H1 (cell line): ENCODE measurements at regions not wholly inside any gene's neighbourhood (a gene's known extent, or its start where the extent isn't known, plus 50 kb on each side); places are given as distances from the start of the nearest gene placed in this dataset.

Experiments
- CHD1 ChIP-seq: IDR thresholded peaks from 2 replicates; pipeline ENCODE4 v1.6.1; 2012; ENCODE audit warnings: low read depth, low read length, improper control_type of control experiment
- CHD2 ChIP-seq: IDR thresholded peaks from 2 replicates; pipeline ENCODE4 v1.6.1; 2012; ENCODE audit warnings: low read length, improper control_type of control experiment
- EP300 ChIP-seq, 2 experiments: IDR thresholded peaks; 1 replicate in 1 of 2; 2 replicates in 1 of 2; pipeline ENCODE4 v1.6.1; 2011 to 2012; ENCODE audit warnings: low read depth in 2 of 2, low read length in 2 of 2, mild to moderate bottlenecking in 2 of 2, borderline replicate concordance in 1 of 2, inconsistent platforms in 1 of 2, moderate library complexity in 1 of 2
- FOSL1 ChIP-seq: IDR thresholded peaks from 2 replicates; pipeline ENCODE4 v1.6.1; 2011; ENCODE audit warnings: mild to moderate bottlenecking, low read depth, low read length, moderate library complexity; ENCODE audit not compliant: insufficient read depth
- GABPA ChIP-seq: IDR thresholded peaks from 2 replicates; pipeline ENCODE4 v1.6.1; 2011; ENCODE audit warnings: mild to moderate bottlenecking, low read length, moderate library complexity, borderline replicate concordance; ENCODE audit not compliant: insufficient read depth
- JUND ChIP-seq: IDR thresholded peaks from 2 replicates; pipeline ENCODE4 v1.6.1; 2011; ENCODE audit warnings: mild to moderate bottlenecking, improper control_type of control experiment, low read length
- MAFK ChIP-seq: IDR thresholded peaks from 2 replicates; pipeline ENCODE4 v1.6.1; 2012; ENCODE audit warnings: low read depth, mild to moderate bottlenecking, improper control_type of control experiment, low read length
- POLR2A ChIP-seq, 2 experiments: IDR thresholded peaks; 1 replicate in 1 of 2; 2 replicates in 1 of 2; pipeline ENCODE4 v1.6.1; 2011; ENCODE audit warnings: low read depth in 2 of 2, low read length in 2 of 2, mild to moderate bottlenecking in 2 of 2; ENCODE audit errors: control extremely low read depth in 1 of 2
- POLR2AphosphoS5 ChIP-seq: IDR thresholded peaks from 2 replicates; pipeline ENCODE4 v1.6.1; 2011; ENCODE audit warnings: low read depth, low read length
- YY1 ChIP-seq: IDR thresholded peaks from 2 replicates; pipeline ENCODE4 v1.6.1; 2011; ENCODE audit warnings: low read depth, mild to moderate bottlenecking, low read length
- TF ChIP-seq, protein P1 (sequence below): IDR thresholded peaks from 2 replicates; pipeline ENCODE4 v1.6.1; 2012; ENCODE audit warnings: inconsistent platforms
- TF ChIP-seq, protein P2 (sequence below), 3 experiments: IDR thresholded peaks; 1 replicate in 2 of 3; 2 replicates in 1 of 3; pipeline versions ENCODE4 v1.5.1 to v1.6.1; 2011; ENCODE audit warnings: low read length in 3 of 3, mild to moderate bottlenecking in 3 of 3, inconsistent platforms in 2 of 3, low read depth in 1 of 3, moderate library complexity in 1 of 3; ENCODE audit not compliant: insufficient read depth in 1 of 3; ENCODE audit errors: control extremely low read depth in 1 of 3
- TF ChIP-seq, protein P3 (sequence below): IDR thresholded peaks from 2 replicates; pipeline ENCODE4 v1.6.1; 2012; ENCODE audit warnings: low read length, inconsistent platforms

DNA sequence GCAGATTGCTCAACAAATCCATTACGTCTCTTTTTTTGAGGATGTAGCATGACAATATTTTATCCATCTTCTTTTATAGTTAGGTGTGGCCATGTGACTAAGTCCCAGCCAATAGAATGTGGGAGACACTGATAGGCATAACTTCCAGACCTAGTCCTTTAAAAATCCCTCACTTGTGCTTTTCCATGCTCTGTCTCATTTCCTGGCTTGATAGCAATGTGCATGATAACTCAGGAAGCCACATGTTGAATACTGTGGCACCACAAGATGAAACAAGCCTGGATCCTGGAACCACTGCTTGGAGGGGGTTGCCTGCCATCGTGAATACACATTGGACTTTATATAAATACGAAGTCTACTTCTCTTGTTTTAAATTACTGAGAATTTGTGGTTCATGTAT lies 184.0 kb upstream of the NEIL3 start:
- TF ChIP-seq, protein P1, sequence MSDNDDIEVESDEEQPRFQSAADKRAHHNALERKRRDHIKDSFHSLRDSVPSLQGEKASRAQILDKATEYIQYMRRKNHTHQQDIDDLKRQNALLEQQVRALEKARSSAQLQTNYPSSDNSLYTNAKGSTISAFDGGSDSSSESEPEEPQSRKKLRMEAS, result no peak
- TF ChIP-seq, protein P2, sequence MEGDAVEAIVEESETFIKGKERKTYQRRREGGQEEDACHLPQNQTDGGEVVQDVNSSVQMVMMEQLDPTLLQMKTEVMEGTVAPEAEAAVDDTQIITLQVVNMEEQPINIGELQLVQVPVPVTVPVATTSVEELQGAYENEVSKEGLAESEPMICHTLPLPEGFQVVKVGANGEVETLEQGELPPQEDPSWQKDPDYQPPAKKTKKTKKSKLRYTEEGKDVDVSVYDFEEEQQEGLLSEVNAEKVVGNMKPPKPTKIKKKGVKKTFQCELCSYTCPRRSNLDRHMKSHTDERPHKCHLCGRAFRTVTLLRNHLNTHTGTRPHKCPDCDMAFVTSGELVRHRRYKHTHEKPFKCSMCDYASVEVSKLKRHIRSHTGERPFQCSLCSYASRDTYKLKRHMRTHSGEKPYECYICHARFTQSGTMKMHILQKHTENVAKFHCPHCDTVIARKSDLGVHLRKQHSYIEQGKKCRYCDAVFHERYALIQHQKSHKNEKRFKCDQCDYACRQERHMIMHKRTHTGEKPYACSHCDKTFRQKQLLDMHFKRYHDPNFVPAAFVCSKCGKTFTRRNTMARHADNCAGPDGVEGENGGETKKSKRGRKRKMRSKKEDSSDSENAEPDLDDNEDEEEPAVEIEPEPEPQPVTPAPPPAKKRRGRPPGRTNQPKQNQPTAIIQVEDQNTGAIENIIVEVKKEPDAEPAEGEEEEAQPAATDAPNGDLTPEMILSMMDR (IDR thresholded peaks at IDR 0.05; ENCODE audit: control extremely low read depth in 1 of 3, insufficient read depth in 1 of 3, low read depth in 1 of 3, low read length in 3 of 3), result no peak
- TF ChIP-seq, protein P3, sequence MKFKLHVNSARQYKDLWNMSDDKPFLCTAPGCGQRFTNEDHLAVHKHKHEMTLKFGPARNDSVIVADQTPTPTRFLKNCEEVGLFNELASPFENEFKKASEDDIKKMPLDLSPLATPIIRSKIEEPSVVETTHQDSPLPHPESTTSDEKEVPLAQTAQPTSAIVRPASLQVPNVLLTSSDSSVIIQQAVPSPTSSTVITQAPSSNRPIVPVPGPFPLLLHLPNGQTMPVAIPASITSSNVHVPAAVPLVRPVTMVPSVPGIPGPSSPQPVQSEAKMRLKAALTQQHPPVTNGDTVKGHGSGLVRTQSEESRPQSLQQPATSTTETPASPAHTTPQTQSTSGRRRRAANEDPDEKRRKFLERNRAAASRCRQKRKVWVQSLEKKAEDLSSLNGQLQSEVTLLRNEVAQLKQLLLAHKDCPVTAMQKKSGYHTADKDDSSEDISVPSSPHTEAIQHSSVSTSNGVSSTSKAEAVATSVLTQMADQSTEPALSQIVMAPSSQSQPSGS, result no peak
- TF ChIP-seq MAFK (no peak), JUND (no peak), POLR2AphosphoS5 (no peak), GABPA (no peak), YY1 (no peak), POLR2A (IDR thresholded peaks at IDR 0.05; ENCODE audit: control extremely low read depth in 1 of 2, low read depth in 2 of 2, low read length in 2 of 2) (no peak), FOSL1 (no peak), EP300 (IDR thresholded peaks at IDR 0.05; ENCODE audit: borderline replicate concordance in 1 of 2, low read depth in 2 of 2, low read length in 2 of 2) (no peak), CHD2 (no peak), CHD1 (no peak)
